ENCODE measurements at regions not wholly inside any gene's neighbourhood (a gene's known extent, or its start where the extent isn't known, plus 50 kb on each side); places are given as distances from the start of the nearest gene placed in this dataset.

DNA sequence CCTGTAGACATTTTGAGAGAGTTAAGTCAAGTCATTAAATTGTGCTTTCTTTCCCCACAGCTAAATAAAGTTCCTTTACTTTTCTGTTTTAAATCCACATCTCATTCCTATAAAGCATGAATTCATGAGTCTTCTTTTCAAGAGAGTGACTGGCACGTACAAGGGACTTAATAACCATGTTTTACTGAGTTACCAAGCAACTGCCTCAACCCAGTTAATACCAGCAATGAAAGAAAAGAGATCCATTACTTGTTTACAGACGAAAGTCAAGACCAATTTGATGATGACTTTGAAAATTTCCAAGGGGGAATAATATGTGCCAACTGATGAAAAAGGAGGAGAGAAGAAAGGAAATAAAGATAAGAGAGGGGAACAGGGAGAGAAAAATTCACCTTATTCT is 1082.5 kb upstream of the GYPC start:
- Mint-ChIP-seq H3K36me3 (ENCODE audit: low read depth) (no peaks in the 10 kb centered on the region), H3K27ac (no peak overlapping the region), H3K9me3 (peaks cover 7% of the 10 kb centered on the region), H3K4me3 (ENCODE audit: low read depth) (no peak overlapping the region), H3K27me3 (ENCODE audit: low read depth) (no peaks in the 10 kb centered on the region), H3K4me1 (ENCODE audit: low read depth) (no peaks in the 10 kb centered on the region)
- intact Hi-C loops (cut with micrococcal nuclease), result no loop called here
- DNase-seq (ENCODE audit: low spot score), result no peak

DNA sequence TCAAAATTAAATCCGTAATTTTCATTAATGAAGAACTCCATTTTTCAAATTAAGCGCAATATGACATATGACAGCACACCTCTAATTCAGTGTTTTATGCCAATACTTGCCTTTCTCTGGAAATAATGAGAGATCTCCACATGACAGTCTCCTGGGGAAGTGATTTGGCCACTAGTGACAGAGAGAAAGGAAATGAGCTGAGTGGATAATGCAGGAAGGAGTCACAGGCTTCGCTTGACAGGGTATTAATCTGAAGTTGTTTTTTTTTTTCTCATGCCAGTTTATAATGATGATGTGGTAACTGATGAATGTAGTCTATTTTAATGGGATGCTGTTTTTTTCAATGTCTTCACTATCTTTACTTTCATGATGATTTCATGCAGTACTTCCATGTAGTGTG is 1079.4 kb upstream of the GYPC start:
- Mint-ChIP-seq H3K9me3 (no peaks in the 10 kb centered on the region), H3K4me1 (ENCODE audit: low read depth) (no peaks in the 10 kb centered on the region), H3K4me3 (ENCODE audit: low read depth) (no peak overlapping the region), H3K27ac (no peak overlapping the region), H3K36me3 (ENCODE audit: low read depth) (no peaks in the 10 kb centered on the region), H3K27me3 (ENCODE audit: low read depth) (no peaks in the 10 kb centered on the region)
- no peak for DNase-seq (ENCODE audit: low spot score)
- intact Hi-C loops (cut with micrococcal nuclease), result no loop called here

DNA sequence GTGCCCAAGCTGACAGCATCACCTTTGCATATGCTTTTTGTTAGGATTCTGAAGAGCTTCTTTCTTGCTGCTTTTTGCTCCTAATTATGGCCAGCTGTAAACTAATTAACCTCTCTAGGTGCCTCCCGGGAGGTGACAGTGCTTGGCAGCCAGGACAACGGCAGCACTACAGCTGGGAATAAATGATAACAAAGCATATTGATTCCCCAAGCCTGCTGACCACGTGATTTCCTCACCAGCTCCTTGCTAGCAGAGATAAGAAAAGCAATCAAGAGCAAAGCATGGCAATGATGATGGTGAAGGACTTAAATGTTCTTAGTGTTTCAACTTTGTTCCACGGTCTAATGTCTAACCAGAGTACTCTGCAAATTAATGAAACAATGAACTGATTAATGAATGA is 1074.4 kb upstream of the GYPC start:
- peaks cover 13% of the 10 kb centered on the region for H3K9me3 Mint-ChIP-seq

DNA sequence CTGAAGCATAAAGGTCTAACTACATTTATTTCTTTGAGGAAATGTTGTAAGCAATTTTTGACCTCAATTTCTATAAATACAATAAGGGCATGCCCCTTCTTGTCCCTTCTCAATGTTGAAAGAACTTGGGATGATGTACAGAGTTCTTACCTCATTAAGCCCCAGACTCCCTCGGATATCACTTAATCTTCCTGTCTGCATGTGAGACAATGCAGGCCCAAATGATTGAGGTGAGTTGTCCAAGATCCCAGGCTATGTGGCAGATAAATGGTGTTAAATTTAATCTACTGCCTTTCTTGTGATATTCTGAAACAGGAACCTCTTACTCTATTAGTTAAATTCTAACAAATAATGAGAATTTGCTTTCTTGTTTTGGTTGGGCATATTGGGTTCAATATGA is 1073.4 kb upstream of the GYPC start:
- no peak for DNase-seq (ENCODE audit: low spot score)
- H3K36me3 Mint-ChIP-seq (ENCODE audit: low read depth), result no peaks in the 10 kb centered on the region
- intact Hi-C loops (cut with micrococcal nuclease), result no loop called here
- no peaks in the 10 kb centered on the region for H3K27me3 Mint-ChIP-seq (ENCODE audit: low read depth)
- no peak overlapping the region for H3K27ac Mint-ChIP-seq
- H3K4me3 Mint-ChIP-seq (ENCODE audit: low read depth), result no peak overlapping the region
- H3K9me3 Mint-ChIP-seq, result peaks cover 13% of the 10 kb centered on the region
- no peaks in the 10 kb centered on the region for H3K4me1 Mint-ChIP-seq (ENCODE audit: low read depth)

More for the DNA sequence above, 1074.4 kb upstream of the GYPC start:
- H3K4me3 Mint-ChIP-seq (ENCODE audit: low read depth), result no peak overlapping the region
- H3K27ac Mint-ChIP-seq, result no peak overlapping the region
- H3K4me1 Mint-ChIP-seq (ENCODE audit: low read depth), result no peaks in the 10 kb centered on the region
- intact Hi-C loops (cut with micrococcal nuclease), result no loop called here
- H3K27me3 Mint-ChIP-seq (ENCODE audit: low read depth), result no peaks in the 10 kb centered on the region
- no peaks in the 10 kb centered on the region for H3K36me3 Mint-ChIP-seq (ENCODE audit: low read depth)
- no peak for DNase-seq (ENCODE audit: low spot score)

DNA sequence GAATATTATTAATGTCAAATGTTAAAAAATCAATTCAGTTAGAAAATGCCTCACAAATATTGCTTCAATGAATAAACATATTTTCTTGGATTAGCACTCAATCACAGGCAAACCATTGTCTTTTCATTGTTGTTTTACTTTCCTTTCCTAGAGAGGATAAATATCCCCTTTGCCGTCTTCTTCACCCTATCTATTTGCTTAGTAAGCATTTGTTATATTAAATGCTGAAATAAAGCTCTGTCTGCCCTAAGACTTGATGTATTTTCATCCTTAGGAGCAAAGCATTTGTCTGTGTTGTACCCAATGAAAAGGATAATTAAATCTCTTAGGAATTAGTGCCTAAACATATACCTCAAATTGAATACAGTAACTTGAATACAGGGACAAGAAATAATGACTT is 1071.2 kb upstream of the GYPC start:
- Mint-ChIP-seq H3K4me3 (ENCODE audit: low read depth) (no peak overlapping the region), H3K4me1 (ENCODE audit: low read depth) (no peaks in the 10 kb centered on the region), H3K36me3 (ENCODE audit: low read depth) (no peaks in the 10 kb centered on the region), H3K9me3 (peaks cover 19% of the 10 kb centered on the region), H3K27me3 (ENCODE audit: low read depth) (no peaks in the 10 kb centered on the region), H3K27ac (no peak overlapping the region)
- intact Hi-C loops (cut with micrococcal nuclease), result no loop called here
- DNase-seq (ENCODE audit: low spot score), result no peak

DNA sequence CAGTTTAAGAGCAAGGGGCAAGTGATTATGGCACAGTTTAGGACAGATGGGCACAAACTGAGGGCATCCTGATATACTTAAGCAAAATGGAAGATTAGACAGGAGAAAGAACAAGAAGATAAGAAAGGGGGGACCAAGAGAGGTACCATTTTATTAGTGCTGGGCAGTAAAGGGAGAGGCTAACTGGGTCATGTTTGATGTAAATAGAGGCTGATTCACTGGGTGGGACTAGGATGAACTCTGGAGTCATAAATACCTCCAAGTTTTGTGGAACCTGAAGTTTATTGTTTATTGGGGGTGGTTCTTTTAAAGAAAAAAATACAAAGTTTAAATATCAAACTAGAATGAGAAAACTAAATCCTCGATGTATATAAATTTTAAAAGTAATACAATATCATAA is 1067.2 kb upstream of the GYPC start:
- intact Hi-C loops (cut with micrococcal nuclease), result no loop called here
- Mint-ChIP-seq H3K9me3 (peaks cover 36% of the 10 kb centered on the region), H3K4me3 (ENCODE audit: low read depth) (no peak overlapping the region), H3K27ac (no peak overlapping the region), H3K27me3 (ENCODE audit: low read depth) (no peaks in the 10 kb centered on the region), H3K4me1 (ENCODE audit: low read depth) (no peaks in the 10 kb centered on the region), H3K36me3 (ENCODE audit: low read depth) (no peaks in the 10 kb centered on the region)
- DNase-seq (ENCODE audit: low spot score), result no peak

DNA sequence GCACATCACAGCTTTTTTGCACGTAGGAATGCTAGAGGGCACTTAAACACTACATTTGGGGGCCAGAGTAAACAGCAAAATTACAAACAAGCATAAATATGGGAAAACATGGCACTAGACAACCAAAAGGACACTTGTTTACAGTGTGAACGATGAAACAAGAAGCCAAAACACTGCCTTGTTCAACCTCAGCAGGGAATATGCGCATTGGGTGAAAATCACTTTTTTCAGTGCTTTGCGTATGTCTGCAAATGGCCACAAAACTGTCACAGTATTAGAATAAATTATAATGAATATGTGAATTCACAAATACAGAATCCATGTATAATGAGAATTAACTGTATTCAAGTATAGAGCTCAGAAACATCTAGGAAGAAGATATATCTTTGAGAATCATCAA is 1064.0 kb upstream of the GYPC start:
- H3K4me1 Mint-ChIP-seq (ENCODE audit: low read depth), result no peaks in the 10 kb centered on the region
- no peak overlapping the region for H3K4me3 Mint-ChIP-seq (ENCODE audit: low read depth)
- H3K27me3 Mint-ChIP-seq (ENCODE audit: low read depth), result no peaks in the 10 kb centered on the region
- H3K27ac Mint-ChIP-seq, result no peak overlapping the region
- H3K36me3 Mint-ChIP-seq (ENCODE audit: low read depth), result no peaks in the 10 kb centered on the region
- peaks cover 22% of the 10 kb centered on the region for H3K9me3 Mint-ChIP-seq
- no peak for DNase-seq (ENCODE audit: low spot score)
- intact Hi-C loops (cut with micrococcal nuclease), result no loop called here

DNA sequence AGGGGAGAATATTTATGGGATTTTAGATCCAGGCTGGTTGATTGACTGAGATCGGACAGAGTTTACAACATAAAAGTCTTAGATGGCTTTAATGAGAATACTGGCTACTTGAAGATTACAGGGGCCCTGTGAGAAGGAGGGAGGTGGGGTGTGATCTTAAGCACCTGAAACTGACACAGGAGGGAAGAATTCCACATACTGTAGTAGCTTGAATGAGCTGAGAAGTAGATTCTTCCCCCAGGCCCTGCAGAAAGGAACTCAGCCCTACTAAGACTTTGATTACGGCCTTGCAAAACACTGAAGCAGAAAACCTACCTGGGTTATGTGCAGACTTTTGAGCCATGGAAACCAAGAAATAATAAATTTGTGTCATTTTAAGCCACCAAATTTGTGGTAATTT is 1062.9 kb upstream of the GYPC start:
- DNase-seq (ENCODE audit: low spot score), result no peak
- Mint-ChIP-seq H3K27me3 (ENCODE audit: low read depth) (no peaks in the 10 kb centered on the region), H3K9me3 (peaks cover 22% of the 10 kb centered on the region), H3K27ac (no peak overlapping the region), H3K4me3 (ENCODE audit: low read depth) (no peak overlapping the region), H3K4me1 (ENCODE audit: low read depth) (no peaks in the 10 kb centered on the region), H3K36me3 (ENCODE audit: low read depth) (no peaks in the 10 kb centered on the region)
- intact Hi-C loops (cut with micrococcal nuclease), result no loop called here

DNA sequence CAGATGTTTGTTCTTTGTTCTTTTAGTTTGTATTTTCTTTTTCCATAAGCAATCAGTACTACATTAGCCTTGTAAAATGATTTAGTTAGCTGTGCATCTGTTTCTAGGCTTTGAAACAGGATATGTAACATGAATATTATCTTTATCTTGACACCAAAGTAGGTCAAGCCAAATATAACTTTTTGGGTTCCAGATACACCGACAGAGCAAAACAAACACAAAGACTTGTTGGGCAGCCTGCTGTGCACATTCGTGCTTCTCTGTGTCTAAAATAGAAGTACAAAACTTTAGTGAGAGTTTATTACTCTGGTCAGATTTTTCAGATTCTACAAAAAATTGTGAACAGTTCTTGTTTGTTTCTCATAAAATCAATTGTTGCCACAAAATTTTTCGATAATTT is 1059.3 kb upstream of the GYPC start:
- Mint-ChIP-seq H3K27me3 (ENCODE audit: low read depth) (no peaks in the 10 kb centered on the region), H3K9me3 (peaks cover 22% of the 10 kb centered on the region), H3K4me1 (ENCODE audit: low read depth) (no peaks in the 10 kb centered on the region), H3K36me3 (ENCODE audit: low read depth) (no peaks in the 10 kb centered on the region), H3K4me3 (ENCODE audit: low read depth) (no peak overlapping the region), H3K27ac (no peak overlapping the region)
- intact Hi-C loops (cut with micrococcal nuclease), result no loop called here
- DNase-seq (ENCODE audit: low spot score), result no peak

DNA sequence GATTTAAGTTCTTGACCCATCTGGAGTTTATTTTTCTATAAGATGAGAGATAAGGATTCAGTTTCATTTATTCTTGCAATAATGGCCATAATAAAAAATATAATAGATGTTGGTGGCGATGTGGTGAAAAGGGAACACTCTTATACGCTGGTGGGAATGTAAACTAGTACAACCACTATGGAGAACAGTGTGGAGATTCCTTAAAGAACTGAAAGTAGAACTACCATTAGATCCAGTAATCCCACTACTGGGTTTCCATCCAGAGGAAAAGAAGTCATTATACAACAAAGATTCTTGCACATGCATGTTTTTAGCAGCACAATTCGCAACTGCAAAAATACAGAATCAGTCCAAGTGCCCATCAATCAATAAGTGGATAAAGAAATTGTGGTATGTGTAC is 1040.5 kb upstream of the GYPC start:
- intact Hi-C loops (cut with micrococcal nuclease), result no loop called here
- Mint-ChIP-seq H3K9me3 (peaks cover 12% of the 10 kb centered on the region), H3K4me1 (ENCODE audit: low read depth) (no peaks in the 10 kb centered on the region), H3K4me3 (ENCODE audit: low read depth) (no peak overlapping the region), H3K27ac (no peak overlapping the region), H3K36me3 (ENCODE audit: low read depth) (no peaks in the 10 kb centered on the region), H3K27me3 (ENCODE audit: low read depth) (no peaks in the 10 kb centered on the region)
- no peak for DNase-seq (ENCODE audit: low spot score)

DNA sequence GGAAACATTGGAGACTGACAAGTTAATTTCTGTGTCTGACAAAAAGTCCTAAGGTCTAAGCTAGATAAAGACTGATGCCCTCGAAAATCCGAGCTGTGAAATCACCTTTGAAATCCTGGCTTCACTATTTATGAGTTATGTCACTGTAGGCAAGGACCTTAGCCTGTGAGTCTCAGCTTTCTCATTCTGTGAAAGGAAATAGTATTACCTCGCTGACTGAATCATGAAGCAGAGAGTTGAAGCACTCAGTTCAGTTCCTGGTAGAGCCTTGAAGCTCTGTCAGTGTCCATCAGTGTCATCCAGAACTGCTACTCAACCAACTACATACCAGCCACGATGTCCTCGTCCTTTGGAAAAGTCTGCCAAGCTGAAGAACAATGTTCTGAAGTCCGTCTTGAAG is 1025.6 kb upstream of the GYPC start:
- no peak for DNase-seq (ENCODE audit: low spot score)
- no peak overlapping the region for H3K27ac Mint-ChIP-seq
- H3K4me1 Mint-ChIP-seq (ENCODE audit: low read depth), result no peaks in the 10 kb centered on the region
- no peaks in the 10 kb centered on the region for H3K27me3 Mint-ChIP-seq (ENCODE audit: low read depth)
- peaks cover 18% of the 10 kb centered on the region for H3K9me3 Mint-ChIP-seq
- intact Hi-C loops (cut with micrococcal nuclease), result no loop called here
- H3K36me3 Mint-ChIP-seq (ENCODE audit: low read depth), result no peaks in the 10 kb centered on the region
- no peak overlapping the region for H3K4me3 Mint-ChIP-seq (ENCODE audit: low read depth)

DNA sequence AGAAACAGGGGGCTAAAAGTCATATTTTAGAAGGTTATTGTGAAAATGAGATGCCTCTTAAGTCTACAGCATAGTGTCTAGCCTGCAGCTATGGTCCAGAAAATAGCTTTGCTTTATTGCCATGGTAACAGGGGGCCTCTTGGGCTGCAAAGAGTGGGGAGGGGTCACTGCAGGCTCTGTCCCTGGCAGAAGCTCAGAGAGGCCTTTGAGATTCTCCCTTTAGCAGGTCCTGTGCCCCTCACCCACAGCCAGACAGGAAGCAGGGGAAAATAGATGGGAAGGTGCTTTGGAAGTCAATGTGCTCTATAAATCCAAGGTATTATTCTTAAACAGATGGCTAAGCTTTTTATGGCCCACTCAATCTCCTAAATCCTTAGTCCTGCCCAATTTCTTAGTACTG is 1021.3 kb upstream of the GYPC start:
- intact Hi-C loops (cut with micrococcal nuclease), result no loop called here
- Mint-ChIP-seq H3K4me3 (ENCODE audit: low read depth) (no peak overlapping the region), H3K4me1 (ENCODE audit: low read depth) (no peaks in the 10 kb centered on the region), H3K36me3 (ENCODE audit: low read depth) (no peaks in the 10 kb centered on the region), H3K9me3 (peaks cover 4% of the 10 kb centered on the region), H3K27ac (no peak overlapping the region), H3K27me3 (ENCODE audit: low read depth) (no peaks in the 10 kb centered on the region)
- DNase-seq (ENCODE audit: low spot score), result no peak

DNA sequence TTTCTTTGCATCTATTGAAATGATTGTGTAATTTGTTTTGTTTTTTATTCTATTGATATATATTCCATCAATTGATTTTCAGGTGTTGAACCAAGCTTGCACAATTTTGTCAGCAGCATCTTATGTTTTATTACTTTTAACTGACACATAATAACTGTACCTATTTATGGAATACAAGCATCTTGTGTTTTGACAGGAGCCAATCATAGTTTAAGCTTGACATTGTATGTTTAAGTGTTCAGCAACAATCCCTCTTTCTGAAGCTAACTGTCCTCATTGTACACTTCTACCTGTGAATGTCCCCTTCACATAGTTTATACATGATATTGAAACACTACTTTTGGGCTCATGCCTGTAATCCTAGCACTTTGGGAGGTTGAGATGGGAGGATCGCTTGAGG is 1017.6 kb upstream of the GYPC start:
- no peak overlapping the region for H3K4me3 Mint-ChIP-seq (ENCODE audit: low read depth)
- H3K9me3 Mint-ChIP-seq, result no peaks in the 10 kb centered on the region
- no peak overlapping the region for H3K27ac Mint-ChIP-seq
- H3K36me3 Mint-ChIP-seq (ENCODE audit: low read depth), result no peaks in the 10 kb centered on the region
- H3K4me1 Mint-ChIP-seq (ENCODE audit: low read depth), result no peaks in the 10 kb centered on the region
- no peak for DNase-seq (ENCODE audit: low spot score)
- intact Hi-C loops (cut with micrococcal nuclease), result no loop called here
- H3K27me3 Mint-ChIP-seq (ENCODE audit: low read depth), result no peaks in the 10 kb centered on the region

DNA sequence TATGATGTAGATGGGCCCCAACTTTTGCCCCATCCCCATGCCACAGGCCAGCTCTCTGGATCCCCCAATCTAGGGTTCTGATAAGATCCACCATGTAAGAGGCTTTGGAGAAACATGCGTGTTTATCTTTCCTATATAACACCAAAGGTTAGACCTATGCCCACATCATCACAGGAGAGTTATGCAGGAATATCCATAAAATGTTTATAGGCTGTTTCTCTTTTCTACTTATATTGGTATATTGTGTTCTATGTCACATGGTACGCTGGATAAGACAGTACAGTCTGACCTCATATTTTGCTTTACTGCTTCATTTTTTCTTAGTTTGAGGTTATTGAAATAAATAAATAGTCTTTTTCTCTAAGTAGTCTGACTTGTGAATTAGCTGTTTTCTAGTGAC is 1013.9 kb upstream of the GYPC start:
- intact Hi-C loops (cut with micrococcal nuclease), result no loop called here
- H3K9me3 Mint-ChIP-seq, result no peaks in the 10 kb centered on the region
- no peak overlapping the region for H3K27ac Mint-ChIP-seq
- DNase-seq (ENCODE audit: low spot score), result no peak
- no peak overlapping the region for H3K4me3 Mint-ChIP-seq (ENCODE audit: low read depth)
- H3K27me3 Mint-ChIP-seq (ENCODE audit: low read depth), result no peaks in the 10 kb centered on the region
- H3K4me1 Mint-ChIP-seq (ENCODE audit: low read depth), result no peaks in the 10 kb centered on the region
- H3K36me3 Mint-ChIP-seq (ENCODE audit: low read depth), result no peaks in the 10 kb centered on the region
